Suprapubic skin (tissue), 4 donors: ENCODE measurements at regions not wholly inside any gene's neighbourhood (a gene's known extent, or its start where the extent isn't known, plus 50 kb on each side); places are given as distances from the start of the nearest gene placed in this dataset.

ENCODE experiments used
- DNase-seq, 2 donors: peaks; one replicate each; pipeline ENCODE4 v3.0.0-alpha.2; 2019; ENCODE audit warnings: low spot score in 2 of 2
- H3K27ac ChIP-seq: fragments of 200-600 bp; sonication (generic); one replicate; pipeline ENCODE4 v1.5.1; 2019
- H3K27me3 ChIP-seq: fragments of 200-600 bp; sonication (generic); one replicate; pipeline ENCODE4 v1.5.1; 2019
- H3K36me3 ChIP-seq: fragments of 200-600 bp; sonication (generic); one replicate; pipeline ENCODE4 v1.5.1; 2019
- H3K4me1 ChIP-seq: fragments of 200-600 bp; sonication (generic); one replicate; pipeline ENCODE4 v1.5.1; 2019
- H3K4me3 ChIP-seq: fragments of 200-600 bp; sonication (generic); one replicate; pipeline ENCODE4 v1.5.1; 2019; ENCODE audit warnings: mild to moderate bottlenecking
- H3K9me3 ChIP-seq: fragments of 200-600 bp; sonication (generic); one replicate; pipeline ENCODE4 v1.5.1; 2019
- EP300 ChIP-seq: sonication (generic); formaldehyde crosslinking; IDR thresholded peaks from one replicate; pipeline ENCODE4 v1.6.1; 2017; ENCODE audit warnings: antibody characterized with exemption
- POLR2A ChIP-seq, 2 donors: fragments of 450-650 bp; IDR thresholded peaks; one replicate each; pipeline ENCODE4 v1.6.1; 2017; ENCODE audit warnings: antibody characterized with exemption in 2 of 2, mild to moderate bottlenecking in 2 of 2, moderate library complexity in 2 of 2
- POLR2AphosphoS5 ChIP-seq, 3 donors: sonication (generic); formaldehyde crosslinking; IDR thresholded peaks; one replicate each; pipeline ENCODE4 v1.6.1; 2017; ENCODE audit warnings: antibody characterized with exemption in 3 of 3
- WGBS: methylation state at CpG from one replicate; pipeline ENCODE4 v1.1.5; 2018; 5-methylcytosine and 5-hydroxymethylcytosine counted together
- TF ChIP-seq, protein P1 (sequence below), 2 donors: fragments of 200-600 bp in 1 of 2; fragments of 450-650 bp in 1 of 2; sonication (generic) in 1 of 2; IDR thresholded peaks; one replicate each; pipeline ENCODE4 v1.5.1; 2016 to 2019; ENCODE audit warnings: antibody characterized with exemption in 2 of 2, mild to moderate bottlenecking in 1 of 2, moderate library complexity in 1 of 2

DNA sequence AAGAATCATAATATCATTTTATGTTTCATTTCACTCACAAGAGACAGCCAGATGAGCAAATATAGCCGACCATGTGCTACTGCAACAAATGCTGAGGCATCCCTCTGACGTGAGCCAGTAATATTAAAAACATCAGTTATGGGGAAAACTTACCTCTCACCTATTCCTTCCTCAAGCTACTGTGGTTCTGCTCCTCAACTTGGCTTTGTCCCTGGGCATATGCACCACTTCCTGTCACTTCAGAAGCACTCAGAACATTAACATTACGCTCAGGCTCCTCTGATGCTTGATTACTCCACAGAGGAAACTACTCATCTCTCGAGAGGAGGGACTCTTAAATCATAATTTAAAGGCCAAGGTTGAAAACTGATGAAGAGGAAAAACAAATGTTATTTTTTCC, 457.0 kb upstream of the ALCAM start:
- 58% methylated on average over 4 of the region's 4 CpGs for WGBS
- no peaks in the 10 kb centered on the region for H3K36me3 ChIP-seq
- H3K4me3 ChIP-seq, result no peak overlapping the region
- H3K9me3 ChIP-seq, result no peaks in the 10 kb centered on the region
- no peaks in the 10 kb centered on the region for H3K27me3 ChIP-seq
- no peak for DNase-seq
- H3K4me1 ChIP-seq, result no peaks in the 10 kb centered on the region
- TF ChIP-seq EP300, result no peak
- TF ChIP-seq, protein P1, sequence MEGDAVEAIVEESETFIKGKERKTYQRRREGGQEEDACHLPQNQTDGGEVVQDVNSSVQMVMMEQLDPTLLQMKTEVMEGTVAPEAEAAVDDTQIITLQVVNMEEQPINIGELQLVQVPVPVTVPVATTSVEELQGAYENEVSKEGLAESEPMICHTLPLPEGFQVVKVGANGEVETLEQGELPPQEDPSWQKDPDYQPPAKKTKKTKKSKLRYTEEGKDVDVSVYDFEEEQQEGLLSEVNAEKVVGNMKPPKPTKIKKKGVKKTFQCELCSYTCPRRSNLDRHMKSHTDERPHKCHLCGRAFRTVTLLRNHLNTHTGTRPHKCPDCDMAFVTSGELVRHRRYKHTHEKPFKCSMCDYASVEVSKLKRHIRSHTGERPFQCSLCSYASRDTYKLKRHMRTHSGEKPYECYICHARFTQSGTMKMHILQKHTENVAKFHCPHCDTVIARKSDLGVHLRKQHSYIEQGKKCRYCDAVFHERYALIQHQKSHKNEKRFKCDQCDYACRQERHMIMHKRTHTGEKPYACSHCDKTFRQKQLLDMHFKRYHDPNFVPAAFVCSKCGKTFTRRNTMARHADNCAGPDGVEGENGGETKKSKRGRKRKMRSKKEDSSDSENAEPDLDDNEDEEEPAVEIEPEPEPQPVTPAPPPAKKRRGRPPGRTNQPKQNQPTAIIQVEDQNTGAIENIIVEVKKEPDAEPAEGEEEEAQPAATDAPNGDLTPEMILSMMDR (IDR thresholded peaks at IDR 0.05), result no peak
- no peak for TF ChIP-seq POLR2AphosphoS5 (IDR thresholded peaks at IDR 0.05)
- TF ChIP-seq POLR2A (IDR thresholded peaks at IDR 0.05), result no peak
- H3K27ac ChIP-seq, result no peak overlapping the region

DNA sequence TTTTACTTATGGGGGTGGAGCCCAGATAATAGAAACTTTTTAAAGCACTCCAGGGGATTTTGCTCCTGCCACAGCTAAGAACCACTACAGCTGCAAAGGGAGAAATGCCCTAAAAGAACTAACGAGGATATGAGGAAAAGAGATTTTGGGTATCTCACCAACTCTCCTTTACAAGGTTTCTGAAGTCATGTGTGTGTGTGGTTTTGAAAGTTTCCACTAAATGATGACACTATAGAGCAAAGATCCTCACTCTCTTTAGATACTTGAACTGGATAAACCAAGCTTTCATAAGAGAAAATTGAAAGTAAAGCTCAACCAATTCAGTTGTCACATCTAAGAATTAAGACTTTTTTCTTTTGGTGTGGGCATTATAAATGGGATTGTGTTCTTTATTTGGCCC, 455.3 kb upstream of the ALCAM start:
- Histone ChIP-seq H3K4me1 (no peaks in the 10 kb centered on the region), H3K9me3 (no peaks in the 10 kb centered on the region), H3K27me3 (no peaks in the 10 kb centered on the region), H3K36me3 (no peaks in the 10 kb centered on the region), H3K27ac (no peak overlapping the region), H3K4me3 (no peak overlapping the region)
- no peak for TF ChIP-seq EP300
- TF ChIP-seq, protein P1 (IDR thresholded peaks at IDR 0.05), result no peak
- no peak for TF ChIP-seq POLR2A (IDR thresholded peaks at IDR 0.05)
- no peak for TF ChIP-seq POLR2AphosphoS5 (IDR thresholded peaks at IDR 0.05)
- no peak for DNase-seq
- 22% methylated on average over 1 of the region's 1 CpG for WGBS

DNA sequence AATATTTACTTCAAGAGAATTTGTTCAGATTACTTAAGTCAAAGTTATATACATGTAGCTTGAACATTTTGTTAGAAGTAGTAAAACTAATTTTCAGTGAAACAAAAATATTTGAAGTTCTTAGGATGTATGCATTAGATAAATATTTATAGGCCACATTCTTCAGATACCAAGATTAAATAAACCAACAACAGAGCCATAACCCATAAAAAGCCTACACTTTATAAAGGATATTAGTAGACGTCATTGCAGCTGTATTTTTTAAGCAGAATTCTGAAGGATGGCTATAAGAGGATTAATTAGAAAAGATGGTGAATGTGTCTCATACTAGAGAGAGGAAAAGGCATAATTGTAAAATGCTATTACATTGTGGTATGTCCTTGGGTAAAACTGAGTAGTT, 449.7 kb upstream of the ALCAM start:
- Histone ChIP-seq H3K4me1 (no peaks in the 10 kb centered on the region), H3K27me3 (no peaks in the 10 kb centered on the region), H3K4me3 (no peak overlapping the region), H3K27ac (no peak overlapping the region), H3K9me3 (no peaks in the 10 kb centered on the region), H3K36me3 (no peaks in the 10 kb centered on the region)
- no peak for DNase-seq
- no peak for TF ChIP-seq EP300
- TF ChIP-seq, protein P1 (IDR thresholded peaks at IDR 0.05), result no peak
- TF ChIP-seq POLR2AphosphoS5 (IDR thresholded peaks at IDR 0.05), result no peak
- no peak for TF ChIP-seq POLR2A (IDR thresholded peaks at IDR 0.05)
- 53% methylated on average over 1 of the region's 1 CpG for WGBS

DNA sequence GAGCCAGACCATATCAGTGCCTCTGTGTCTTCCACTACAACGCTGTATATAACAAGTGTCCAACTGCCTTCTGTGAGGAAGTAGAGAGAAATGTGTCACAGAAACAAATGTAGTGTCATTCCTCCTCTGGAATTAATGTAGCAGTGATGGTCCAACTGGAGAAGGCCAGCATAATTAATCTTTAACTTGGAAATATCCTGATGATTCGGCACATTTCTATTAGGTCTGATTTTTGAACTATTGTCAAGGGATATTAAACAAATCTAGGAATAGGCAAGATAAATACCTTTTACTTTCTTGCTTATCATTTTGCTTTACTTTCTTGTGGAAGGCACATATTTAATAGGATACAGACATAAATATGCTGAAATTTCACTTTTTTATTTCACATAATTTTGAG, 446.2 kb upstream of the ALCAM start:
- no peak for DNase-seq
- H3K4me3 ChIP-seq, result no peak overlapping the region
- no peak overlapping the region for H3K27ac ChIP-seq
- no peaks in the 10 kb centered on the region for H3K36me3 ChIP-seq
- no peaks in the 10 kb centered on the region for H3K9me3 ChIP-seq
- TF ChIP-seq POLR2A (IDR thresholded peaks at IDR 0.05) (no peak), EP300 (no peak), POLR2AphosphoS5 (IDR thresholded peaks at IDR 0.05) (no peak)
- TF ChIP-seq, protein P1 (IDR thresholded peaks at IDR 0.05), result no peak
- H3K27me3 ChIP-seq, result no peaks in the 10 kb centered on the region
- no peaks in the 10 kb centered on the region for H3K4me1 ChIP-seq
- WGBS, result 82% methylated on average over 2 of the region's 2 CpGs

DNA sequence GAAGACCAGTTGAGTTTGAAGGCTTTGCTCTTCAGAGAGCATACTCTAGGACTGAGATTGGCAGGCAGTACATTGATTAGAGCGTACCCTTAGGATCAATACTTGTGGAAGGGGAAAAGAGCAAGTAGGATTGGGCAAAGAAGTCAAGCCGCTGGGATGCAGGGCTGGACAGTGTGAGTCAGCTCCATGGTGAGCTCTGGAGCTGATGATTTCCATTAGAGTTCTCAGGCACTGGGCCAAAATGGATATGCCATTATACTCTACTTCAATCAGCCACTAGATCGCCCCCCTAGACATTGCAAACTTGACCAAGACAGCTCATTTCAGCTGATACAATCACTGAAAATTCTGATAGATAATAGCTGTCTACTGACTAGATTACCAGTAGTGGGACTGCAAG, 432.7 kb upstream of the ALCAM start:
- no peak for DNase-seq
- Histone ChIP-seq H3K27me3 (no peaks in the 10 kb centered on the region), H3K4me1 (no peaks in the 10 kb centered on the region), H3K4me3 (no peak overlapping the region), H3K27ac (no peak overlapping the region), H3K9me3 (no peaks in the 10 kb centered on the region), H3K36me3 (no peaks in the 10 kb centered on the region)
- no peak for TF ChIP-seq EP300
- TF ChIP-seq, protein P1 (IDR thresholded peaks at IDR 0.05), result no peak
- WGBS, result 91% methylated on average over 3 of the region's 3 CpGs
